ENCODE measurements at regions not wholly inside any gene's neighbourhood (a gene's known extent, or its start where the extent isn't known, plus 50 kb on each side); places are given as distances from the start of the nearest gene placed in this dataset. TPM values are rescaled to one million over a fixed set of nuclear protein-coding genes. Genes with fewer than 3 reads are reported as not detected.
"Not testable (repeated sequence)": the region's sequence is repeated elsewhere in the genome, so short reads cannot be mapped to it uniquely, and the experiment has no call there.

- Mint-ChIP-seq H3K27me3 (ENCODE audit: unreplicated experiment) (no peaks in the 10 kb centered on the region), H3K4me3 (ENCODE audit: unreplicated experiment) (no peak overlapping the region), H3K9me3 (ENCODE audit: unreplicated experiment) (no peaks in the 10 kb centered on the region), H3K27ac (ENCODE audit: unreplicated experiment) (no peak overlapping the region), H3K36me3 (ENCODE audit: low read depth, unreplicated experiment) (no peaks in the 10 kb centered on the region), H3K4me1 (ENCODE audit: unreplicated experiment) (no peaks in the 10 kb centered on the region)
- no peak for TF ChIP-seq CTCF (IDR thresholded peaks at IDR 0.05; ENCODE audit: unreplicated experiment)
- DNase-seq (ENCODE audit: low spot score) = no peak
Observed at GRCh38 chr3:151526757-151527156, 65.9 kb upstream of the IGSF10 start.

GRCh38 chr3:151520105-151520504, 59.2 kb upstream of the IGSF10 start:
- no peaks in the 10 kb centered on the region for H3K9me3 Mint-ChIP-seq (ENCODE audit: unreplicated experiment)
- H3K4me1 Mint-ChIP-seq (ENCODE audit: unreplicated experiment) = no peaks in the 10 kb centered on the region
- no peak overlapping the region for H3K27ac Mint-ChIP-seq (ENCODE audit: unreplicated experiment)
- H3K36me3 Mint-ChIP-seq (ENCODE audit: low read depth, unreplicated experiment) = no peaks in the 10 kb centered on the region
- no peak overlapping the region for H3K4me3 Mint-ChIP-seq (ENCODE audit: unreplicated experiment)
- no peak for TF ChIP-seq CTCF (IDR thresholded peaks at IDR 0.05; ENCODE audit: unreplicated experiment)
- DNase-seq (ENCODE audit: low spot score) = no peak
- no peaks in the 10 kb centered on the region for H3K27me3 Mint-ChIP-seq (ENCODE audit: unreplicated experiment)

- H3K9me3 Mint-ChIP-seq (ENCODE audit: unreplicated experiment); H3K4me1 Mint-ChIP-seq (ENCODE audit: unreplicated experiment); DNase-seq (ENCODE audit: low spot score); H3K27ac Mint-ChIP-seq (ENCODE audit: unreplicated experiment); H3K36me3 Mint-ChIP-seq (ENCODE audit: low read depth, unreplicated experiment); H3K27me3 Mint-ChIP-seq (ENCODE audit: unreplicated experiment); H3K4me3 Mint-ChIP-seq (ENCODE audit: unreplicated experiment): not testable (repeated sequence)
Observed at GRCh38 chr3:151511433-151511832, 50.6 kb upstream of the IGSF10 start.

Small RNAs in the stretch of these regions (microRNA-seq; reads per million reads assigned to microRNA genes)
- not detected for gene MIR5186 (ENCODE audit: unreplicated experiment)

Measured in endothelial cell (in vitro differentiated cells).